ENCODE measurements at regions not wholly inside any gene's neighbourhood (a gene's known extent, or its start where the extent isn't known, plus 50 kb on each side); places are given as distances from the start of the nearest gene placed in this dataset.

DNA sequence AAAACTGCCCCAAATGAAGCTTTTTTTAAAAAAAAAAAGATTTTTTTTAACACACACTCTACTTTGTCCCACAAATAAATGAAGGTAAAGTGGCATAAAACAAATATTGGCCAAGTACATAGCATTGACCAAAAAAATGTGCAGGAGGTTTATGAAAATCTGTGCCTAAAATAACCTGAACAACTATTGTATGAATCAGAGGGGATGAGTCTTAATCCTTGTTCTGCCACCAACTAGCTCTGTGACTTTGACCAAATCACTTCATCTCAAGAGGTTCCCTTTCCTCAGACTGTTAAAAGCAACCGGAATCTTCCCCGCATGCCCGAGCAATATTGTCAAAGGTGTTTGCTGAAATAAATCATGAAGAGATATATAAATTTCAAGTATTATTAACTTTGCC is 150.4 kb upstream of the NEBL start:
- no peaks in the 10 kb centered on the region for H3K36me3 ChIP-seq
- peaks cover 0 to 12% (median 5%) of the 10 kb centered on the region in 4 donors for H3K9me3 ChIP-seq
- WGBS, 5 donors, result 92 to 98% (median 94%) methylated on average over 3 of the region's 3 CpGs
- DNase-seq, result no peak
- TF ChIP-seq, protein P1, sequence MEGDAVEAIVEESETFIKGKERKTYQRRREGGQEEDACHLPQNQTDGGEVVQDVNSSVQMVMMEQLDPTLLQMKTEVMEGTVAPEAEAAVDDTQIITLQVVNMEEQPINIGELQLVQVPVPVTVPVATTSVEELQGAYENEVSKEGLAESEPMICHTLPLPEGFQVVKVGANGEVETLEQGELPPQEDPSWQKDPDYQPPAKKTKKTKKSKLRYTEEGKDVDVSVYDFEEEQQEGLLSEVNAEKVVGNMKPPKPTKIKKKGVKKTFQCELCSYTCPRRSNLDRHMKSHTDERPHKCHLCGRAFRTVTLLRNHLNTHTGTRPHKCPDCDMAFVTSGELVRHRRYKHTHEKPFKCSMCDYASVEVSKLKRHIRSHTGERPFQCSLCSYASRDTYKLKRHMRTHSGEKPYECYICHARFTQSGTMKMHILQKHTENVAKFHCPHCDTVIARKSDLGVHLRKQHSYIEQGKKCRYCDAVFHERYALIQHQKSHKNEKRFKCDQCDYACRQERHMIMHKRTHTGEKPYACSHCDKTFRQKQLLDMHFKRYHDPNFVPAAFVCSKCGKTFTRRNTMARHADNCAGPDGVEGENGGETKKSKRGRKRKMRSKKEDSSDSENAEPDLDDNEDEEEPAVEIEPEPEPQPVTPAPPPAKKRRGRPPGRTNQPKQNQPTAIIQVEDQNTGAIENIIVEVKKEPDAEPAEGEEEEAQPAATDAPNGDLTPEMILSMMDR (IDR thresholded peaks at IDR 0.05), result no peak
- no peak for TF ChIP-seq POLR2A (IDR thresholded peaks at IDR 0.05)
- no peak for TF ChIP-seq EP300 (IDR thresholded peaks at IDR 0.05)
- TF ChIP-seq POLR2AphosphoS5 (IDR thresholded peaks at IDR 0.05), result no peak
- H3K27me3 ChIP-seq, result no peaks in the 10 kb centered on the region
- H3K4me1 ChIP-seq, result no peaks in the 10 kb centered on the region
- intact Hi-C loops (cut with DNase I; ENCODE audit: low total_unique reads), result no loop called here
- H3K4me3 ChIP-seq, result no peak overlapping the region
- no peak overlapping the region for H3K27ac ChIP-seq

DNA sequence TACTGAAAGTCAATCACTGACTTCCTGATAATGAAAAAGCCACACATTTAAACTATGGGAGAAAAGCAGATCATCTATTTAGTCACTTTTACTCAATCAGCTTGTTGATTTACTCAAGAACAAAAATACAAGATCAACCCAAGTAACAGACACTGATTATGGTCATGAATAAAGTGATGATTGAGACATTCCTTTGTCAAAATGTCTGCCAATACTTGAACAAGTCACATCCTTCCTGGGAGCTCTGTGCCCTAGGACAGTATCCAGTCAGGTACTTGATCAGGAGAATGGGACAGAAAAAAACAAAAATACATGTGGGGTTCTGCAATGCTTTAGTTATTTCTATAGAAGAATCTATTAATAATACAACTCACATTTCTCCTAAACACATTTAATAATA is 150.0 kb upstream of the NEBL start:
- H3K27ac ChIP-seq, result no peak overlapping the region
- no peak overlapping the region for H3K4me3 ChIP-seq
- H3K27me3 ChIP-seq, result no peaks in the 10 kb centered on the region
- H3K36me3 ChIP-seq, result no peaks in the 10 kb centered on the region
- H3K9me3 ChIP-seq, result peaks cover 0 to 10% (median 4%) of the 10 kb centered on the region in 4 donors
- TF ChIP-seq EP300 (IDR thresholded peaks at IDR 0.05) (no peak), POLR2A (IDR thresholded peaks at IDR 0.05) (no peak), POLR2AphosphoS5 (IDR thresholded peaks at IDR 0.05) (no peak)
- TF ChIP-seq, protein P1 (IDR thresholded peaks at IDR 0.05), result no peak
- intact Hi-C loops (cut with DNase I; ENCODE audit: low total_unique reads), result no loop called here
- DNase-seq, result no peak
- no peaks in the 10 kb centered on the region for H3K4me1 ChIP-seq

DNA sequence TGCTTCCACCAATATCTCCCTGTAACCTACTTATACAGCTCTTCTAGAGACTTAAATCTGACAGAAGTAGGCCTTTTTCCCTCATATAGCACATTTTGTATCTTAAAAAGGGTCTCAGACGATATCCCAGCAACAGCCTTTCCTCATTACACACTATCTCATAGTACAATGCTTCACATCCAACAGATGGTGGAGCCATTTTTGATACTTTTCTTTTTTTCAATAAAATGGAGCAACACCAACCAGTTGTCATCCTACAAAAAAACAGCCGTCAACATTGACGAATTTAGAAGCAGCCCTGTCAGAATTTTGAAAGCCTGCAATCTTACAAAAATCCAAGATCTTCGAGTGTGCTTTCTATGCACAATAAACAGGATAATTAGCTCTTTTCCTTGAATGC is 145.9 kb upstream of the NEBL start:
- intact Hi-C loops (cut with DNase I; ENCODE audit: low total_unique reads), result no loop called here
- Histone ChIP-seq H3K36me3 (no peaks in the 10 kb centered on the region), H3K27me3 (no peaks in the 10 kb centered on the region), H3K9me3 (no peaks in the 10 kb centered on the region), H3K4me1 (no peaks in the 10 kb centered on the region), H3K4me3 (no peak overlapping the region), H3K27ac (no peak overlapping the region)
- TF ChIP-seq, protein P1 (IDR thresholded peaks at IDR 0.05), result no peak
- TF ChIP-seq POLR2A (IDR thresholded peaks at IDR 0.05) (no peak), POLR2AphosphoS5 (IDR thresholded peaks at IDR 0.05) (no peak), EP300 (IDR thresholded peaks at IDR 0.05) (no peak)
- WGBS, 5 donors, result 85 to 95% (median 90%) methylated on average over 4 of the region's 4 CpGs
- no peak for DNase-seq

DNA sequence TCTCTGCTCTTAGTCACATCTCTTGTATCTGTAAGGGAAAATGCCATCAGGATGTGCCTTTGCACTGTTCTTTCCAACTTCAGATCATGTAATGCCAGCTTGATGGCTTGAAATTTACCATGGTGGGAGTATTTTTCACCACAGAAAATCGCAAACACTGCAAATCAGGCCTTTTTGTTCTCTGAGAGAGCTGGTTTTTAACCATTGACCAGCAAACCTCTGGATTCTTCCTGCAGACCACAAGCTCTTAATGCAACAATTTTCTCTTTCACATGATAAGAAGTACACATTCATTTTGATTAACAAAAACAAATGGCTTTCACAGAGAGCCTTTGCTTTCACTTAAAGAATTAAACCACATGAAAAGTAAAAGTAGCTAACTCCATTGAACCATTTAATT is 145.4 kb upstream of the NEBL start:
- H3K27ac ChIP-seq, result no peak overlapping the region
- H3K4me3 ChIP-seq, result no peak overlapping the region
- H3K4me1 ChIP-seq, result no peaks in the 10 kb centered on the region
- DNase-seq, result no peak
- 64 to 83% (median 74%) methylated on average over 1 of the region's 1 CpG for WGBS, 5 donors
- H3K36me3 ChIP-seq, result no peaks in the 10 kb centered on the region
- no peaks in the 10 kb centered on the region for H3K27me3 ChIP-seq
- intact Hi-C loops (cut with DNase I; ENCODE audit: low total_unique reads), result no loop called here
- TF ChIP-seq POLR2A (IDR thresholded peaks at IDR 0.05), result no peak
- TF ChIP-seq POLR2AphosphoS5 (IDR thresholded peaks at IDR 0.05), result no peak
- TF ChIP-seq, protein P1 (IDR thresholded peaks at IDR 0.05), result no peak
- TF ChIP-seq EP300 (IDR thresholded peaks at IDR 0.05), result no peak
- no peaks in the 10 kb centered on the region for H3K9me3 ChIP-seq

Measured in stomach (tissue), 8 donors.